Activated naive CD8-positive, alpha-beta T cell treated with anti-CD3 and anti-CD28 coated beads, Interleukin-2, amount 50 U/mL, for 24 hours (primary cell): ENCODE measurements at regions not wholly inside any gene's neighbourhood (a gene's known extent, or its start where the extent isn't known, plus 50 kb on each side); places are given as distances from the start of the nearest gene placed in this dataset.

Experiments
- ATAC-seq: fragments of 150-1000 bp; cut with Tn5 transposase; one replicate; pipeline ENCODE4 v1.10.0; 2021
- DNase-seq: peaks from one replicate; pipeline ENCODE4 v3.0.0; 2021
- H3K27ac Mint-ChIP-seq: one replicate; pipeline ENCODE4 v1.8.0; 2021; ENCODE audit warnings: mild to moderate bottlenecking, mixed read lengths
- H3K27me3 Mint-ChIP-seq: one replicate; pipeline ENCODE4 v1.8.0; 2021; ENCODE audit warnings: mixed read lengths
- H3K36me3 Mint-ChIP-seq: one replicate; pipeline ENCODE4 v1.8.0; 2021; ENCODE audit warnings: low read depth, mixed read lengths
- H3K4me1 Mint-ChIP-seq: one replicate; pipeline ENCODE4 v1.8.0; 2021; ENCODE audit warnings: mixed read lengths
- H3K4me3 Mint-ChIP-seq: one replicate; pipeline ENCODE4 v1.8.0; 2021; ENCODE audit warnings: mild to moderate bottlenecking, moderate library complexity, mixed read lengths
- H3K9me3 Mint-ChIP-seq: one replicate; pipeline ENCODE4 v1.8.0; 2021; ENCODE audit warnings: mixed read lengths

GRCh38 chr10:44781131-44781530, 130.0 kb upstream of the TMEM72 start:
- Mint-ChIP-seq H3K36me3 (no peaks in the 10 kb centered on the region), H3K27me3 (peaks cover 8% of the 10 kb centered on the region), H3K4me3 (no peak overlapping the region), H3K4me1 (no peaks in the 10 kb centered on the region), H3K9me3 (no peaks in the 10 kb centered on the region), H3K27ac (no peak overlapping the region)
- ATAC-seq, result no peak
- no peak for DNase-seq

DNA sequence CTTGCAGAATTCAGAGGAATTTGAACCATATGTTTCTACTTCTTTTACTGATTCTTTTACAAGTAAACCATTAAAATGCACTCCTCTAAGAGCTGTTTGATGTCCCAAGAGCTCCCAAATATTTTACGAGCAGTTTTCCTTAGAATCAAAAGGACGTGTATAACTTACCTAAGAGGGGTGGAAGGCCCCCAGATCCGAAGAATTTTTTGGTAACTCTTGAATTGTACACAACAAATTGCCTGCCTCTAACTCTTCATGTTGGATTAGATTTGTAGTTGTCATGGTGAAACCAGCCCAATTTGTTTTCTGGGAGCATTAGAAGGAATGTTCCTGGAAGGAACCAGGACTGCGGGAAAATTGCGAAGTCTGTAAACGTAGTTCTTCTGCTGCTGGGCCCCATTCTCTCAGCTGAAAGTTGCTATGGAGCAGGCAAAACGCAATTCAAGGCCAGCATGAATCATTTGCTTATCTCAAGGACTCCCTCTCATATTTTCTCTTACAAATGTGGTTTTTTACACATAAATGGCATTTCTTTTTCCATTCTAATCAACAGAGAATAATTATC, 124.8 kb upstream of the TMEM72 start:
- DNase-seq (no peak), ATAC-seq (no peak)
- Mint-ChIP-seq H3K4me3 (no peak overlapping the region), H3K27ac (no peak overlapping the region), H3K27me3 (peaks cover 5% of the 10 kb centered on the region), H3K4me1 (no peaks in the 10 kb centered on the region), H3K36me3 (no peaks in the 10 kb centered on the region), H3K9me3 (no peaks in the 10 kb centered on the region)

GRCh38 chr10:44787480-44788075, 123.6 kb upstream of the TMEM72 start:
- Mint-ChIP-seq H3K4me1 (no peaks in the 10 kb centered on the region), H3K27ac (no peak overlapping the region), H3K4me3 (no peak overlapping the region), H3K27me3 (peaks cover 5% of the 10 kb centered on the region), H3K9me3 (no peaks in the 10 kb centered on the region), H3K36me3 (no peaks in the 10 kb centered on the region)
- DNase-seq (no peak), ATAC-seq (no peak)

DNA sequence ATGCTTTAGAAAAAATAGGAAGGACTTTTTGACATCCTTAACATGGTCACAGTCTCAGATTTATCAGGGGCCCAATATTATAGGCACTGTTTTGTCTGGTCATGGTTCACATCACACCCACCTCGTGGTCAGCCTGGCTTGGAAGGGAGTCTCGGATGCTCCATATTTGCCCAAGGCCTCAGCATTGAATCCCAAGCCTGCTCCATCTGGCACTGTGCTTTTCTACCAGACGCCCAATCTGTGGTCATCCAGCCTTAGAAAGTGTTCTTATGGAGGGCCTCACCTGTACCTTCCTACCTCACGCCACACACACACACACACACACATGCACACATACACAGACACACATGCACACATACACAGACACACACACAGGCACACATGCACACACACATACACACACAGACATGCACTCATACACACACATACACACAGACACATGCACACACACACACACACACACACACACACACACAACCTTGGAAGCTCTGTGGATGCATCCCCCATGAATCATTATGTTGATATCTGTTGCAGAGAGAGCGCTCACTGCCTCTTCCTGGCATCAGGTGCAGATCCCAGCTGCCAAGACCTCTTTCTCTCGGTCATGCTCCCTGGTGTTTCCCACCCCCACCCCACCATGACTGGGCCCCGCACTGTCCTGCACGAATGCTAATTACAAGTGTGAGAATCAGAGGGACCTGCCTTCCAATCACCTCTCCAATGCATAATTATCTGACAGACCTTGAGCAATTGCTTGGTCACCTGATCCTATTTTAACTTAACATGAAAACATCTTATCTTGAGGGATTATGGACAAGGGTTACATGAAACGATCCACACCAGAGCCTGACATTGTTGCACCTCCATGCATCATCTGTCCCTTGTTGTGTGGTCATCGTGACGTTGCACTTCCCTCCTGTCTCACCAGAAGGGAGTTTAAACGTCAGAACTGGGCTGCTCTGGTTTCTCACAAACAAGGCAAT, 122.7 kb upstream of the TMEM72 start:
- no peak overlapping the region for H3K4me3 Mint-ChIP-seq
- H3K27ac Mint-ChIP-seq, result no peak overlapping the region
- DNase-seq, result no peak
- no peaks in the 10 kb centered on the region for H3K4me1 Mint-ChIP-seq
- ATAC-seq, result no peak
- H3K9me3 Mint-ChIP-seq, result no peaks in the 10 kb centered on the region
- H3K36me3 Mint-ChIP-seq, result no peaks in the 10 kb centered on the region
- H3K27me3 Mint-ChIP-seq, result peaks cover 5% of the 10 kb centered on the region

- Mint-ChIP-seq H3K9me3 (no peaks in the 10 kb centered on the region), H3K4me3 (no peak overlapping the region), H3K27me3 (peaks cover 11% of the 10 kb centered on the region), H3K36me3 (no peaks in the 10 kb centered on the region), H3K27ac (no peak overlapping the region), H3K4me1 (no peaks in the 10 kb centered on the region)
- ATAC-seq, result no peak
- DNase-seq, result no peak
Measured at GRCh38 chr10:44792119-44792775, 118.9 kb upstream of the TMEM72 start.

GRCh38 chr10:44799966-44800365, 111.2 kb upstream of the TMEM72 start:
- Mint-ChIP-seq H3K36me3 (no peaks in the 10 kb centered on the region), H3K27ac (no peak overlapping the region), H3K9me3 (no peaks in the 10 kb centered on the region), H3K27me3 (peaks cover 15% of the 10 kb centered on the region), H3K4me1 (no peaks in the 10 kb centered on the region), H3K4me3 (no peak overlapping the region)
- DNase-seq, result no peak
- ATAC-seq, result no peak

DNA sequence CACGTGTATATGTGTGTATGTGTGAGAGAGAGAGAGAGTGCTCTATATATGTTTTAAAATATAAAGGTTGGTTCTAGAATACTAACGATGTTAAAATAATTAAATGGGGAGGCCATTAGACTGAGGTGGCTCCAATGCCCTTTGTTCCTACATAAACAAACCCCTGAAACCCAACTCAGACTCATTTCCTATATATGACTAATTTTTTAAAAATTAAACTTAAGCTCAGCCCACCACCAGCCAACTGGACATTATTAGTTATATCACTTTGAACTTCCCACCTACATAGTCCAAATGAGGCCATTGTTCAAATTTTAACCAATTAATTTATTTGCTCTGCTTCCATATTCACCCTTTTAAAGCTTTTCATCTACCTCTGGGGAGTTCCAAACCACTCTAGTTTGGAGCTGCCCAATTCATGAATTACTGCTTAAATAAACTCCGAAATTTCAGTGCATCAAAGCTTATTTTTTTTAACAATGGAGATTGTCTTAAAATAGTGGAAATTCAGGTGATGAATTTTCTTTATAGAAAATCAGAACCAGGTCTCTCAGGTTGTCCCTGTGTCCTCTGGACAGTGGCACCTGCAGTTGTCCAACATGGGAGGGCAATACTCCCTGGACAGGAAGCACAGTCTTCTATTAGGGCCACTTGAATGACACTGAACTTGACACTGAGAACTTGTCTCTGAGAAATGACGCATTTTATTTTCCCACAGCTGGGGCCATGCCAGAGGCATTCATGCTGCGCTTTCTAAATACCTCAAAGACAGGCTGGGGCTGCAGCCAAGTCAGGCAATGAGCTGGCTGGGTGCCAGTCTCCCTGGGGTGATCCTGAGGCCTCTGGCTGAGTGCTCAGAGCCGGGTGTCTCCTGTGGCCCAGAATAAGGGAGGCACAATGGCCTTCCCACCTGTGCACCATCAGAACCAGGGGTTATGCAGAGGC, 109.5 kb upstream of the TMEM72 start:
- Mint-ChIP-seq H3K27ac (no peak overlapping the region), H3K4me3 (no peak overlapping the region), H3K4me1 (no peaks in the 10 kb centered on the region), H3K27me3 (peaks cover 15% of the 10 kb centered on the region), H3K9me3 (no peaks in the 10 kb centered on the region), H3K36me3 (no peaks in the 10 kb centered on the region)
- ATAC-seq (no peak), DNase-seq (no peak)

- DNase-seq, result no peak
- no peaks in the 10 kb centered on the region for H3K4me1 Mint-ChIP-seq
- no peak overlapping the region for H3K4me3 Mint-ChIP-seq
- H3K27ac Mint-ChIP-seq, result no peak overlapping the region
- no peaks in the 10 kb centered on the region for H3K9me3 Mint-ChIP-seq
- no peaks in the 10 kb centered on the region for H3K36me3 Mint-ChIP-seq
- H3K27me3 Mint-ChIP-seq, result peaks cover 9% of the 10 kb centered on the region
- no peak for ATAC-seq
Measured at GRCh38 chr10:44803862-44804261, 107.3 kb upstream of the TMEM72 start.

GRCh38 chr10:44804661-44805060, 106.5 kb upstream of the TMEM72 start:
- no peaks in the 10 kb centered on the region for H3K4me1 Mint-ChIP-seq
- DNase-seq, result no peak
- H3K9me3 Mint-ChIP-seq, result no peaks in the 10 kb centered on the region
- H3K4me3 Mint-ChIP-seq, result no peak overlapping the region
- H3K36me3 Mint-ChIP-seq, result no peaks in the 10 kb centered on the region
- no peak overlapping the region for H3K27ac Mint-ChIP-seq
- H3K27me3 Mint-ChIP-seq, result peaks cover 7% of the 10 kb centered on the region
- ATAC-seq, result no peak

GRCh38 chr10:44805466-44806210, 105.5 kb upstream of the TMEM72 start:
- no peak for DNase-seq
- Mint-ChIP-seq H3K9me3 (no peaks in the 10 kb centered on the region), H3K36me3 (no peaks in the 10 kb centered on the region), H3K27ac (no peak overlapping the region), H3K27me3 (peaks cover 7% of the 10 kb centered on the region), H3K4me1 (no peaks in the 10 kb centered on the region), H3K4me3 (no peak overlapping the region)
- ATAC-seq, result no peak

GRCh38 chr10:44806950-44807349, 104.2 kb upstream of the TMEM72 start:
- H3K27ac Mint-ChIP-seq, result no peak overlapping the region
- ATAC-seq (no peak), DNase-seq (no peak)
- H3K9me3 Mint-ChIP-seq, result no peaks in the 10 kb centered on the region
- H3K27me3 Mint-ChIP-seq, result peaks cover 7% of the 10 kb centered on the region
- no peaks in the 10 kb centered on the region for H3K36me3 Mint-ChIP-seq
- H3K4me1 Mint-ChIP-seq, result no peaks in the 10 kb centered on the region
- no peak overlapping the region for H3K4me3 Mint-ChIP-seq

- Mint-ChIP-seq H3K4me3 (no peak overlapping the region), H3K36me3 (no peaks in the 10 kb centered on the region), H3K9me3 (no peaks in the 10 kb centered on the region), H3K27me3 (peaks cover 5% of the 10 kb centered on the region), H3K4me1 (no peaks in the 10 kb centered on the region), H3K27ac (peak overlapping the region; percentile 21)
- no peak for ATAC-seq
- no peak for DNase-seq
Measured at GRCh38 chr10:44807451-44807850, 103.7 kb upstream of the TMEM72 start.

DNA sequence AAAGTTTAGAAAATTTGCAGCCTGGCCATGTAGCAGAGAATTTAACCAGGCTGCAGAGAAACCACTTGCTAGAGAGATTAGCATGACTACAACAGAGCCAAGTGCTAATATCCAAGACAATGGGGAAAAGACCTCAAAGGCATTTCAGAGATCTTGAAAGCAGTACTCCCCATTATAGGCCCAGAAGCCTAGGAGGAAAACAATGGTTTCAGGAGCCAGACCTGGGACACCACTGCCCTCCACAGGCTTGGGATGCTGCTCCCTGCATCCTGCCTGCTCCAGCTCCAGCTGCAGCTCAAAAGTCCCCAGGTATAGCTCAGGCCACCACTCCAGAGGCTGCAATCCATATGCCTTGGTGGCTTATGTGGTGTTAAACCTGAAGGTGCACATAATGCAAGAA, 101.5 kb upstream of the TMEM72 start:
- Mint-ChIP-seq H3K36me3 (no peaks in the 10 kb centered on the region), H3K9me3 (no peaks in the 10 kb centered on the region), H3K27ac (no peak overlapping the region), H3K4me3 (no peak overlapping the region), H3K27me3 (peaks cover 5% of the 10 kb centered on the region), H3K4me1 (no peaks in the 10 kb centered on the region)
- DNase-seq (no peak), ATAC-seq (no peak)
